OCI-LY3 (cell line): ENCODE measurements at regions not wholly inside any gene's neighbourhood (a gene's known extent, or its start where the extent isn't known, plus 50 kb on each side); places are given as distances from the start of the nearest gene placed in this dataset.

Experiments used
- EZH2phosphoT487 ChIP-seq: fragments of 200-600 bp; shearing (Covaris generic); IDR thresholded peaks from 2 replicates; pipeline ENCODE4 v1.6.1; 2018; ENCODE audit warnings: antibody characterized with exemption, mixed run types, low read depth
- TF ChIP-seq, protein P1 (sequence below): fragments of 200-600, 300-600 bp; sonication (generic); IDR thresholded peaks from 2 replicates; pipeline ENCODE4 v1.5.1; 2014; ENCODE audit warnings: antibody characterized with exemption, low read length, low read depth

DNA sequence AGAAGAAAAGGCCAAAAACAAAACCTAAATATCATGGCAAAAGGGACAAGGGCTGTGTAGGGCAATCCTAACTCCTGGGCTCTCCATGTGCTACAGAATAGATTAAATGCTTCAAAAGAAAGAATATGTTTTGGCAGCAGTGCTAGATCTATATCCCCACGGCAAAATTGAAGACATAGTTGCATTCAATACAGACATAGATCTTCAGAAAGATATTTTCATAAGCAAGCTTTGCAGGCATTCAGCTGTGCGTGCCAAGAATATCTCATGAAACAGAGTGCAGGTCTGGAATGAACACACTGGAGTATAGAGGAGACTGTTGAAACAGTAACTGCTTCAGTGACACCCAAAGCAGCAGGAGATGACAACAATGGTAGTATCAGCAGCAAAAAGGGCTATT is 1476.9 kb downstream of the ARAP2 start:
- TF ChIP-seq, protein P1, sequence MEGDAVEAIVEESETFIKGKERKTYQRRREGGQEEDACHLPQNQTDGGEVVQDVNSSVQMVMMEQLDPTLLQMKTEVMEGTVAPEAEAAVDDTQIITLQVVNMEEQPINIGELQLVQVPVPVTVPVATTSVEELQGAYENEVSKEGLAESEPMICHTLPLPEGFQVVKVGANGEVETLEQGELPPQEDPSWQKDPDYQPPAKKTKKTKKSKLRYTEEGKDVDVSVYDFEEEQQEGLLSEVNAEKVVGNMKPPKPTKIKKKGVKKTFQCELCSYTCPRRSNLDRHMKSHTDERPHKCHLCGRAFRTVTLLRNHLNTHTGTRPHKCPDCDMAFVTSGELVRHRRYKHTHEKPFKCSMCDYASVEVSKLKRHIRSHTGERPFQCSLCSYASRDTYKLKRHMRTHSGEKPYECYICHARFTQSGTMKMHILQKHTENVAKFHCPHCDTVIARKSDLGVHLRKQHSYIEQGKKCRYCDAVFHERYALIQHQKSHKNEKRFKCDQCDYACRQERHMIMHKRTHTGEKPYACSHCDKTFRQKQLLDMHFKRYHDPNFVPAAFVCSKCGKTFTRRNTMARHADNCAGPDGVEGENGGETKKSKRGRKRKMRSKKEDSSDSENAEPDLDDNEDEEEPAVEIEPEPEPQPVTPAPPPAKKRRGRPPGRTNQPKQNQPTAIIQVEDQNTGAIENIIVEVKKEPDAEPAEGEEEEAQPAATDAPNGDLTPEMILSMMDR, result no peak
- no peak for TF ChIP-seq EZH2phosphoT487
